A549 (cell line): ENCODE measurements at regions not wholly inside any gene's neighbourhood (a gene's known extent, or its start where the extent isn't known, plus 50 kb on each side); places are given as distances from the start of the nearest gene placed in this dataset.
"Not testable (repeated sequence)": the region's sequence is repeated elsewhere in the genome, so short reads cannot be mapped to it uniquely, and the experiment has no call there.

Experiments
- CEBPB ChIP-seq, 2 experiments: fragments of >200 bp in 1 of 2; sonication (Bioruptor Twin) in 1 of 2; formaldehyde crosslinking in 1 of 2; IDR thresholded peaks; 2 replicates each; pipeline ENCODE4 v1.6.1; 2012 to 2016
- CTCF ChIP-seq: fragments of >200 bp; sonication (Bioruptor Twin); formaldehyde crosslinking; IDR thresholded peaks from 3 replicates; pipeline ENCODE4 v1.5.1; 2016
- ESRRA ChIP-seq: fragments of 150-350 bp; IDR thresholded peaks from 2 replicates; pipeline ENCODE4 v1.6.1; 2014; ENCODE audit warnings: mild to moderate bottlenecking, low read length, borderline replicate concordance
- HES2 ChIP-seq: fragments of >200 bp; sonication (Bioruptor Twin); formaldehyde crosslinking; IDR thresholded peaks from 2 replicates; pipeline ENCODE4 v1.6.1; 2016
- POLR2A ChIP-seq: IDR thresholded peaks from 2 replicates; pipeline ENCODE4 v1.6.1; 2012; ENCODE audit warnings: mild to moderate bottlenecking, low read length
- ZFP36 ChIP-seq: fragments of 450-650 bp; IDR thresholded peaks from 2 replicates; pipeline ENCODE4 v1.6.1; 2014; ENCODE audit warnings: borderline replicate concordance; ENCODE audit not compliant: partially characterized antibody
- TF ChIP-seq, protein P1 (sequence below): IDR thresholded peaks from 2 replicates; pipeline ENCODE4 v1.6.1; 2012
- TF ChIP-seq, protein P2 (sequence below): IDR thresholded peaks from 2 replicates; pipeline ENCODE4 v1.6.1; 2012; ENCODE audit warnings: low read depth, borderline replicate concordance

- TF ChIP-seq ZFP36; CTCF; POLR2A; ESRRA; HES2; CEBPB (IDR thresholded peaks at IDR 0.05): not testable (repeated sequence)
- TF ChIP-seq, protein P1, sequence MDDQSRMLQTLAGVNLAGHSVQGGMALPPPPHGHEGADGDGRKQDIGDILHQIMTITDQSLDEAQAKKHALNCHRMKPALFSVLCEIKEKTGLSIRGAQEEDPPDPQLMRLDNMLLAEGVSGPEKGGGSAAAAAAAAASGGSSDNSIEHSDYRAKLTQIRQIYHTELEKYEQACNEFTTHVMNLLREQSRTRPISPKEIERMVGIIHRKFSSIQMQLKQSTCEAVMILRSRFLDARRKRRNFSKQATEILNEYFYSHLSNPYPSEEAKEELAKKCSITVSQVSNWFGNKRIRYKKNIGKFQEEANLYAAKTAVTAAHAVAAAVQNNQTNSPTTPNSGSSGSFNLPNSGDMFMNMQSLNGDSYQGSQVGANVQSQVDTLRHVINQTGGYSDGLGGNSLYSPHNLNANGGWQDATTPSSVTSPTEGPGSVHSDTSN = not testable (repeated sequence)
- TF ChIP-seq, protein P2, sequence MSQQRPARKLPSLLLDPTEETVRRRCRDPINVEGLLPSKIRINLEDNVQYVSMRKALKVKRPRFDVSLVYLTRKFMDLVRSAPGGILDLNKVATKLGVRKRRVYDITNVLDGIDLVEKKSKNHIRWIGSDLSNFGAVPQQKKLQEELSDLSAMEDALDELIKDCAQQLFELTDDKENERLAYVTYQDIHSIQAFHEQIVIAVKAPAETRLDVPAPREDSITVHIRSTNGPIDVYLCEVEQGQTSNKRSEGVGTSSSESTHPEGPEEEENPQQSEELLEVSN = not testable (repeated sequence)
Observed at GRCh38 chr17:21593452-21594105, 98.7 kb upstream of the KCNJ18 start.
